ENCODE measurements at regions not wholly inside any gene's neighbourhood (a gene's known extent, or its start where the extent isn't known, plus 50 kb on each side); places are given as distances from the start of the nearest gene placed in this dataset.

GRCh38 chr10:4675808-4676207 is 150.2 kb upstream of the AKR1E2 start:
- TF ChIP-seq GATA2 (IDR thresholded peaks at IDR 0.05; ENCODE audit: low read depth, low read length), result no peak
- no peak for TF ChIP-seq GATA3 (IDR thresholded peaks at IDR 0.05; ENCODE audit: low read depth, low read length)

Measured in SH-SY5Y (cell line).